Activated CD8-positive, alpha-beta memory T cell treated with anti-CD3 and anti-CD28 coated beads for 36 hours (primary cell): ENCODE measurements at regions not wholly inside any gene's neighbourhood (a gene's known extent, or its start where the extent isn't known, plus 50 kb on each side); places are given as distances from the start of the nearest gene placed in this dataset.
"Not testable (repeated sequence)": the region's sequence is repeated elsewhere in the genome, so short reads cannot be mapped to it uniquely, and the experiment has no call there.

Experiments used
- CTCF ChIA-PET: fragments of 350-600 bp; sonication (Branson Sonifier 250); formaldehyde crosslinking; loops from one replicate; lab custom pipeline; 2021; ENCODE audit warnings: antibody characterized with exemption; lab: Charles Lee
- POLR2A ChIA-PET: fragments of 350-600 bp; sonication (Branson Sonifier 250); formaldehyde crosslinking; loops from one replicate; lab custom pipeline; 2021; ENCODE audit warnings: antibody characterized with exemption; lab: Charles Lee

DNA sequence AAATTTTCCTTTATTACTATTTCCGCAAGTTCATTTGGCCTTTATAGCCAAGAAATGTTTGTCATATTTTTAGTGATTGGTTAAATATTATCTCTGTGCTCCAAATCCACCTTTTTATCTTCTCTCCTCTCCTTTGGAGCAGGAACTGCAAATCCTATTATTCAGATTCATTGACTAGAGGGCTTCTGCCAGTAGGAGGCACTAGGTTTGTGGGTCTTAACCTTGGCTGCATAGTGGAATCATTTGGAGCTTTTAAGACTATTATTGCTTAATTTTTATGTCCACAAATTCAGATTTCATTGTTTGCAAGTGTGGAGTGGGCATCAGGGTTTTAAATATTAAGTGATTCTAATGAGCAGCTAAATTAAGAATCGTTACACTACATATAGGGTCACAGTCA, 75.3 kb upstream of the SYT10 start:
- ChIA-PET POLR2A (no interaction called here), CTCF (no interaction called here)

DNA sequence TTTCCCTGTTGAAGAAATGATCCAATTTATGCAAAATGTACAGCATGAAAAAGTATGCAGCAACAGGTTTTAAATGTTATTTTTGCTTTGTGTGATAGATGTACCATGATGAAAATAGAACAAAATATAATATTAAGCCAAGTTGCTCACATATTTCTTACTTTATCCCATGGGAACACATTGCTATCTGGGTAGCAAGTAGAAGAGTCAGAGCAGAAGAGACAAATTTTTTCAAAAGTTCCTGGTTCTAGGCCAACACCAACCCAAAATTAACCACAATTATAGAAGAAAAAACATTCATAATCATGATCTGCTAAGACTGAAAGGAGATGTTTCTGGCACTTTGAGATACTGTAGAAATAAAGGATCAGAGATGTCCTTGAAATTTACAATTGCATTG, 79.9 kb upstream of the SYT10 start:
- POLR2A ChIA-PET = no interaction called here
- CTCF ChIA-PET = no interaction called here

DNA sequence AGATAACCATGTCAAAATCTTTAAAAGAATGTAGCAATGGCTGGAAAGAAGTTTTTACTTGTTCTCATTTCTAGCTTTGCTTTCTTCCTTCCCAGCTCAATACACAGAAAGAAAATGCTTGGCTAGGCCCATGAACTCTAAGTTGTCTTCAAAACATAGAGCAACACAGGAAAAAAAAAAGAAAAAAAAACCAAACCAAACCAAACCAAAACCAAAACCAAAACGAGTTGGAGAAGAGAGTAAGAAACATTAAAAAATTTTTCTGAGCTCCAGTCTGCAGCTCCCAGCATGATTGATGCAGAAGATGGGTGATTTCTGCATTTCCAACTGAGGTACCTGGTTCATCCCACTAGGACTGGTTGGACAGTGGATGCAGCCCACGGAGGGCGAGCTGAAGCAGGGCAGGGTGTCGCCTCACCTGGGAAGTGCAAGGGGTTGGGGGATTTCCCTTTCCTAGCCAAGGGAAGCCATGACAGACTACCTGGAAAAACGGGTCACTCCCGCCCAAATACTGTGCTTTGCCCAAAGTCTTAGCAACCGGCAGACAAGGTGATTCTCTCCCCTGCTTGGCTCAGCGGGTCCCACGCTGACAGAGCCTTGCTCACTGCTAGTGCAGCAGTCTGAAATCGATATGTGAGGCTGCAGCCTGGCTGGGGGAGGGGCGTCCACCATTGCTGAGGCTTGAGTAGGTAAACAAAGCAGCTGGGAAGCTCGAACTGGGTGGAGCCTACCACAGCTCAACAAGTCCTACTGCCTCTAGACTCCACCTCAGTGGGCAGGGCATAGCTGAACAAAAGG, 81.1 kb upstream of the SYT10 start:
- CTCF ChIA-PET, POLR2A ChIA-PET: not testable (repeated sequence)

DNA sequence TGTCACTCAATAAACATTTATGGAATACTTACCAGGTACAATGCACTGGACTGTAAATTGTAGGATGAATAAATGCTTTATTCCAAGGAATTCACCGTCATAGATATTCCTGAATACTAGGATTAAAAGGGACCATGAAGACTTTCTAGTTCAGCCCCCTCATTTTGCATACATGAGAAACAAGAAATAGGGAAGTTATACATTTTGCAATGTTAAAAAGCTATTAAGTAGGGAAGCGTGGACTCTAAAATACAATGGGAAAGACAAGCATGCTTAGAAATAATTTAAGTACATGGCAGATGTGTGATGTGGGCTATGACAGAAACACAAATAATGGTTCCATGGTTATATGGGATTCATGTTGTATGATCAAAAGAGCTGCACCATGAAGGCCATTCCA, 89.4 kb upstream of the SYT10 start:
- ChIA-PET POLR2A (no interaction called here), CTCF (no interaction called here)

DNA sequence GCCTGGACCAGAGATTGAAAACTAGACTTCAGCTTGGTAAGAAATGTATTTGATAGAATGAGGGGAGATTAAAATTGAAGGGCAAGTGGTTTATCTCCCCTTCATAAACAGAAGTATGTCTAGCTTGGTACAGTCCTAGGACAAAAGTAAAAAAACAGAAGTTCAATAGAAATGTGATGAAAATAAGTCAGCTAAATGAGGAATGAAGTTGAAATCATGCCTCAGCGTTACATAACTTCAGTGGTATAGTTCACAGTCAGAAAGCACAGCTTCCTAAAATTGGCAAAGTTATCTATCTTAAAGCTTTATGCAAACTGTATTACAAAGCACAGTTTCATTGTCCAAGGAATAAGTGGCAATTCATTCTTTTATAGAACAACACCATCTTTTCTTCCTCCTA, 90.2 kb upstream of the SYT10 start:
- ChIA-PET POLR2A (no interaction called here), CTCF (no interaction called here)

DNA sequence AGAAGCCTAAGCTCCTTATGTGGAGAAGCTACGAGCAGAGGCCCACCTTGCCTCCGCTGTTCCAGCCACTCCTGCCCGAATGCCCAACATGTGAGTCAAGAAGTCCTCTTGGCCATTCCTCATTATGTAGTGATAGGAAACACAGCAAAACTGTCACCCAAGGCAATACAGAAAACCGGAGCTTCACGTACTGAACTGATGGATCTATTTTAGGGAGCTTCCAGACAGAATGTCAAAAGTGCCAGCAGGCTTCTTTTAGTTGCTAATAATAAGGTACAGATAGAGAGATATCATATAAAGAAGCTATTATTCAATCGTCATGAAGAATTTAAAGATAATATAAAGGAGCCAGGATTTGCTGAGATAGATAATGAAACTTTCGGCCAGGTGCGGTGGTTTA, 91.6 kb upstream of the SYT10 start:
- CTCF ChIA-PET = no interaction called here
- POLR2A ChIA-PET = no interaction called here

DNA sequence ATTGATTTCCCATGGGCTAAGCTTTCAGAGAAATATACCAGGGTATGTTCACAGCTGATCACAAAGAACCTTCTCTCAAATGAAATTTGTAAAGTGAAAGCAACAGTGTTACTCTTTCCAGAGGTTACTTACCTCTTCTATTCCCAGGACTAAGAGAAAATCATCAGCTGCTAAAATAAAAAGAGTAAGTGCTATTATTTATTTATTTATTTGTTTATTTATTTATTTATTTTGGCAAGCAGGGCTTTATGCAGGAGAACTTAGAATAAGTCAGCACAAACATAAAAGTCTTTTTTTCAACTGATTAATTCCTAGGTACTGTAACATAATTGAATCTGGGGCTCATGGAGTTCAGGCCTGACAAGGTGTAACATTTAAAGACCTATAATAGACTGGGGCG, 93.9 kb upstream of the SYT10 start:
- POLR2A ChIA-PET = no interaction called here
- CTCF ChIA-PET = no interaction called here

DNA sequence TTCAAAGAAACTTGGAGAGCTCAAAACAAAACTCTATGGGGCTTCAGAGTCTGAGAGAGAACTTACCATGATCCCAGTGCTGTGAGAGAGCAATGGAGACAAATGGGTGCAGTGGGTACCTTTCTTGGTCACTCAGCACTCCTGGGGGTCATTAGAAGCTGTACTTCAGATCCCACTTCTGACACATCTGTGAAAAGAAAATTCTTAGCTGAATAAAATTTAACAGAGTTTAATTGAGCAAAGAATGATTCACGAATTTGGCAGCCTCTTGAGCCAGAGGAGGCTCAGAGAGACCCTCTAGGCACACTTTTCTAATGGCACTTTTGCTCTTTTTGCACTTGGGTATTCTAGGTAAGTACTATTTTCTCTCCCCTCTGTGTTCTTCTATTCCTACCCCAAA, 96.8 kb upstream of the SYT10 start:
- POLR2A ChIA-PET = no interaction called here
- CTCF ChIA-PET = no interaction called here

DNA sequence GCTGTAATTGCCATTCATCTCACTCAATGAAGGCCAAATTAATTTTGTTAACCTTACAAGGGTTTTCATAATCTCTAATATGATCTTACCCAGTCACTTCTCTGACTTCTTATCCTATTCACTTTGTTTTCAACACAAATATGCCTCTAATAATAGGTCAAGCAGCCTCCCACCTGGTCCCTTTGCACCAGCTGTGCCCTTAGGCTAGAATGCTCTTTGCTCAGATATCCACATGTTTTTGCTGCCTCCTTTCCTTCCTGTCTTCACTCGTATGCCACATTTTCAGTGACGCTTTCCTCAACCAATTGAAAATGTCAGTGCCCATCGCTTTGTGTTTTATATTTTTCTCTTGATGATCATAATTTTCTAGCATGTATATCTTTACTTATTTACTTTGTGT, 106.4 kb upstream of the SYT10 start:
- ChIA-PET CTCF (no interaction called here), POLR2A (no interaction called here)

DNA sequence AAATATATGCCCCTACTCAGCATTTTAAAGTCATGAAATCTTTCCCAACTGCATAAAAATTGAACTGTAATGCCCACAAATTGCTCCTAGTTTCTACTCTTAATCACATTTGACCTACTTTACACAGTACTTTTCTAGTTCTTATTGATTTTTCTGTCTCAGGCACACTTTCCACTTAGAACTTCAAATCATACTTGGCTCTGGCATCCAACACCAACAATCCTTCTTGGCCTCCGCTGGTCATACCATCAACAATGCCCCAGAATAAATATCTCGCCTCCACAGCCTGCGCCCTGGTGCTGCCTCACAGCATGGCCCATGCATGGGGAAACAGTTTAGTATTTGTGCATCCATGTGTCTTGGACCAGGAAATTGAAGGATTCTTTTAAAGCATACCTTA, 107.5 kb upstream of the SYT10 start:
- CTCF ChIA-PET = no interaction called here
- POLR2A ChIA-PET = no interaction called here

DNA sequence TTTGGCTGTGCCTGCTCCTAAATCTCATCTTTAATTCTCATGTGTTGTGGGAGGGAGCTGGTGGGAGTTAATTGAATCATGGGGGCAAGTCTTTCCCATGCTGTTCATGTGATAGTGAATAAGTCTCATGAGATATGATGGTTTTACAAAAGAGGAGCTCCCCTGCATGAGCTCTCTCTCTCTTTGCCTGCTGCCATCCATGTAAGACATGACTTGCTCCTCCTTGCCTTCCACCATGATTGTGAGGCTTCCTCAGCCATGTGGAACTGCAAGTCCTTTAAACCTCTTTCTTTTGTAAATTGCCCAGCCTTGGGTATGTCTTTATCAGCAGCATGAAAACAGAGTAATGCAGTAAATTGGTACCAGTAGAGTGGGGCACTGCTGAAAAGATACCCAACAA, 110.6 kb upstream of the SYT10 start:
- POLR2A ChIA-PET, CTCF ChIA-PET: not testable (repeated sequence)

DNA sequence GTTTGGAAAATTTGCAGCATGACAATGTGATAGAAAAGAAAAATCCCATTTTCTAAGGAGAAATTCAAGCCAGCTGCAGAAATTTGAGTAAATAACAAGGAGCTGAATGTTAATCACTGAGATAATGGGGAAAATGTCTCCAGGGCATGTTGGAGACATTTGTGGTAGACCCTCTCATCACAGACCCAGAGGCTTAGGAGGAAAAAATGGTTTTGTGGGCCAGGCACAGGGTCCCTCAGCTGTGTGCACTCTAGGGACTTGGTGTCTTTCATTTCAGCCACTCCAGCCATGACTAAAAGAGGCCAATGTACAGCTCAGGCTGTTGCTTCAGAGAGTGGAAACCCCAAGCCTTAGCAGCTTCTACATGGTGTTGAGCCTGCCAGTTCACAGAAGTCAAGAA, 111.4 kb upstream of the SYT10 start:
- CTCF ChIA-PET = no interaction called here
- POLR2A ChIA-PET = no interaction called here

DNA sequence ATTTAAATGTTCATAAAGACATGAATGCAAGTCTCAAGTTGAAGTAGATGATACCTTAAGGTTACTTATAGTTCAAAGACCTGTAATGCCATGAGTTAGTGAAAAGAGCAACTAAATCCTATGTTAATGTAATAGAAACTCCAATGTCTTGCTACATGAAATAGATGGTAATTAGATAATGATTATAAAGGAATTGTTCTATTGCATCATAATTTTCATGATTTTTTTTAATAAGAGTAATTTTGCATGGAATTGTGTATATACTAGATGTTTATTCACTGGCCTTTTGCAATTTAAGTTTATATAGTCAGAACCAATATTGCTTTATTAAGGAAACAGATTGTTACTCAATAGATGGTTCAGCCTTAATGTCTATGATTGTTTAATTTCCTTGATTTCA, 115.5 kb upstream of the SYT10 start:
- CTCF ChIA-PET = no interaction called here
- POLR2A ChIA-PET = no interaction called here

DNA sequence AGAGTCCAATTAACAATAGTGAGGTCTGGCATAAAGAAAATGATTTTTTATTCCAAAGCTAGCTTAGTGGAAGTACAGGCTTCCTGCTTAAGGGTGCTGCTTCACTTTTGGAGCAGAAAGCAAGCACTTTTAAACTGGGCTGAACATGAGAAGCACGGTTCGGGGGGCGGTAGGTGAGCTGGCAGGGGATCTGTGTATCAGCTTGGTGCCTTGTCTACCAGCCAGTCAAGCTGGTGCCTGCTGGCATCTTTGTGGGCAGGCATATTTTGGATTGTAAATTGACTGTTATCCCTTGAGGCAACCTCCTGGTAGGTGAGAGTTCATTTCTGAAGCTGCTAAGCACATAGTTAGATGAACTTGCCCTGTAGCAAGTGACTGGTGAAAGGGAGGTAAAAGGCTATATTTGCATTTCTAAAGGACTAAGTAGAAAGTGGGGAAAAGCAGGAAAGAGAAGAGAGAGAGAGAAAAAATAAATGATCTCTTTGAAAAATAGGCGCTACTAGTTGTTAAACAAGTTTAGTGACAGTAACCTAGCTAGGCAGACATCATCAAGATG, 121.1 kb upstream of the SYT10 start:
- CTCF ChIA-PET = no interaction called here

DNA sequence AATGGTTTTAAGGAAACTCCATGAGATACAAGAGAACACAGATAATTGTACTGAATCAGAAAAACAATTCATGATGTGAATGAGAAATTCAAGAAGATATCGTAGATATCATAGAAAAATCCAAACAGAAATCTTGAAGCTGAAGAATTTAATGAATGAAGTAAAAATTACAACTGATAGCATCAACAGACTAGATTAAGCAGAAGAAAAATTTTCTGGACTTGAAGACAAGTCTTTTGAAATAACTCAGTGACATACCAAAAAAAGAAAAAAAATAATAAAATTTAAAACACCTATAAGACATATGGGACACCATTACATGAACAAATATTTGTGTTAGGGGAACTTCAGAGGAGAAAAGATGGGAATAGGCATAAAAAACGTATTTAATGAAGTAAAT, 122.8 kb upstream of the SYT10 start:
- POLR2A ChIA-PET = no interaction called here
- CTCF ChIA-PET = no interaction called here

More for the DNA sequence above, 121.1 kb upstream of the SYT10 start:
- POLR2A ChIA-PET = no interaction called here

DNA sequence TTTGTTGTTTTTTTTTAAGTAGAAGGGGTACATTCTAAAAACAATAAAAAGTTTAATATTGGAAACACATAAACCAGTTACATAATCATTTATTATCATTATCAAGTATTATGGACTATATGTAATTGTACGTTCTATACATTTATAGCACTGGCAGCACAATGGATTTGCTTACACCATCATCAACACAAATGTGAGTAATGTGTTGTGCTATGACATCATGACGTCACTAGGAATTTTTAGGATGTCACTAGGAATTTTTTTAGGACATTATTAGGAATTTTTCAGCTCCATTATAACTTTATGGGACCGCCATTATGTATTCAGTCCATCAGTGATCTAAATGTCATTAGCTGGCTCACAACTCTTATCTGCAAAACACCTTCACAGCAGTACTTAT, 126.8 kb upstream of the SYT10 start:
- ChIA-PET POLR2A (no interaction called here), CTCF (no interaction called here)

DNA sequence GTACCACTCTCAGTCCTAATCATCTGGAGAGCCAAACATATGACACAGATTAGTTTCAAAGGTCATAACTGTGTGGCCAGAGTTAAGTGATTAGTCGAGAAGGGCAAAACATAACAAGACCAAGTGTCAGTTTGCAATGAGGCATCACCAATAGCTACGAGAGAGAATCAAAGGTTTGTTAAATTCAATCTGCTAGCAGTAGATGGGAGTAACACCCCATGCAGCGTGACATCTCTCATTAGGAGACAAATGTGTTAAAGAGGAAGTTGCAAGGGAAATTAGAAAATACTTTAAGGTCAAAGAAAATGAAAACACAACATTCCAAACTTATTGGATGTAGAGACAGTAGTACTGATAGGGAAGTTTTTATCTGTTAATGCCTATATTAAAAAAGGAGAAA, 135.7 kb upstream of the SYT10 start:
- POLR2A ChIA-PET = no interaction called here
- CTCF ChIA-PET = no interaction called here

DNA sequence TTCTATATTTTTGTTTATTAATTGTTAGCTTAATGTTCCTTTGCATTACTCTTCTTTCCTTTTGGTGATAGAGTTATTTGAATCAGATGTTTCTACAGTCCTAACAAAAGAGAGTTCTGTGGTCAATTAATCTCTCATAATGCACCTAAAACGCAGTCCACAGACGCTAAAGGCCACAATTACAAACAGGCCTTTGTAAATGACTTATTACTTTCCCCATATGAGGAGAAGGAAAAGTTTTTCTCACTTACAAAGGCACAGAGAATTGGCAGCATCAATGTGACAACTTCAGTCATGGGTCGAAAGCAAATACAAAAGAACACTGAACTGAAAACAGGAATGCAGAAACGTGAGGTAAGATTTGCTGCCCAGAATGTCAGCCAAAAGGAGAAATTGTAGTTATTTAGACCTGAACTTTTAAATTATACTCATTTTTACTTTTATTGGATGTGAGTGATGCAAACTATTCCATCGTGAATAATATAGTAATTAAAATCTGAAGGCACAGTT, 142.0 kb upstream of the SYT10 start:
- POLR2A ChIA-PET = no interaction called here
- CTCF ChIA-PET = no interaction called here

DNA sequence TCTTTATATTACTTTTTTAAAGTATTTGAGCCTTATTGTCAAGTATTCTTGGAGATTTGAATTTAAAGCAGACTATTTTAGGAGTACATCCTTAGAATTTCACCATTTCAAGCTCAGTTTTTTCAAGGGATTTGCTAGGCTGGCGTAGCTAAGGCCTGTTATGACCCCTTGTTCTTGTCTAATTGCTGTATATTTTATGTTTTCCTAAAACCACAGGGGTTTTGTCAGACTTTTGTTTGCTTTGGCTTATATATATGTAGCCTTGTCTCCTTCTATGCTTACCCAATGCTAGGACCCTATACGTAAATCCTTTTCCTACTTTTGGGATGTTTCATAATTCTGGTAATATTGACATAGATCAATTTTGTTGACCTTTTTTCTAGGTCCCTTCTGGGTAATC, 147.0 kb upstream of the SYT10 start:
- ChIA-PET CTCF (no interaction called here), POLR2A (no interaction called here)

DNA sequence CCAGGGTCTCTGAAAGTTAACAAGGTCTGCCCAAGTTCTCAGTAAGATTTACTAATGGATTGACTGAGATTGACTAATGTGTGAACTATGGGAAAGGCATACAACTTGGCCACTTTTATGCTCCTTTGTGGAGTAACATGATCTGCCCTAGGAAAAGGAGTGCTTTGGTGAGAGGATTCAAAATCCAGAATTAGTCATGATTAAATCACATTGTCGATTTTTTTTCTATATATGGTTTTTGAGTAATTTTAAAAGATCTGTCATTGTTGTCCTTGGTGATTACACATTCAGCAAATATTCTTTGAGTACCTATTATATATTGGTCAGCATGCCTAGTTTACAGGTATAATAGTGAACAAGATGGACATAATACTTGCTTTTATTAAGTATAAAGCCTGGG, 147.7 kb upstream of the SYT10 start:
- CTCF ChIA-PET = no interaction called here

More for the DNA sequence above, 147.7 kb upstream of the SYT10 start:
- POLR2A ChIA-PET = no interaction called here
